22Rv1 (cell line): ENCODE measurements at regions not wholly inside any gene's neighbourhood (a gene's known extent, or its start where the extent isn't known, plus 50 kb on each side); places are given as distances from the start of the nearest gene placed in this dataset.
"Not testable (repeated sequence)": the region's sequence is repeated elsewhere in the genome, so short reads cannot be mapped to it uniquely, and the experiment has no call there.

Experiments
- ZFX ChIP-seq: fragments of 450-650 bp; IDR thresholded peaks from 2 replicates; pipeline ENCODE4 v1.6.1; 2017; ENCODE audit warnings: antibody characterized with exemption, borderline replicate concordance
- TF ChIP-seq, protein P1 (sequence below): fragments of 450-650 bp; IDR thresholded peaks from 2 replicates; pipeline ENCODE4 v1.5.1; 2017; ENCODE audit warnings: mild to moderate bottlenecking

DNA sequence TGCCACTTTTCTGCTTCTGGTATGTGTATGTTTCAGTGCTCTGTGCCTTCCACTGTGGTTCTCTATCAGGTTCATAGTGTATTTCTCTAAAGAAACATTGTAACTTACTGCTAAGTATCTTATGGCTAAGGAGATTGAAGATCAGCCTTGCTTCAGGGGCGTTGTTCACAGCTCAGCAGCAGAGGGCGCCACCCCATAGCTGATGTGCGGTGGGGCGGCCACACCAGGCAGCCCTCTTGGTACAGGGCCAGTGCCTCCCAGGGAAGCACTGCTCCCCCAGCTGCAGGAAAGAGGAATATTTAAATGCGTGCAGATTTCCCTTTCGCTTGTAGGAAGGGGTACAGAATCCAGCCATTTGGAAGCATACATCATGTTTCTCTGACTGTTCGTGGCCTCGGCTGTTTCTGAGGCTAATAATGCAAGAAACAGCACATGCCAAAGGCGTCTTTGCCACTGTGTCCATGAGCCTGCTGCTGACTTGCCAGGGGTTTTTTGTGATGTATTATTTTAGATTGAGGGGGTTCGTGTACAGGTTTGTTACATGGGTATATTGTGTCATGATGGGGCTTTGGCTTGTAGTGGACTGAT is 96.7 kb downstream of the TBC1D26 start:
- TF ChIP-seq, protein P1, sequence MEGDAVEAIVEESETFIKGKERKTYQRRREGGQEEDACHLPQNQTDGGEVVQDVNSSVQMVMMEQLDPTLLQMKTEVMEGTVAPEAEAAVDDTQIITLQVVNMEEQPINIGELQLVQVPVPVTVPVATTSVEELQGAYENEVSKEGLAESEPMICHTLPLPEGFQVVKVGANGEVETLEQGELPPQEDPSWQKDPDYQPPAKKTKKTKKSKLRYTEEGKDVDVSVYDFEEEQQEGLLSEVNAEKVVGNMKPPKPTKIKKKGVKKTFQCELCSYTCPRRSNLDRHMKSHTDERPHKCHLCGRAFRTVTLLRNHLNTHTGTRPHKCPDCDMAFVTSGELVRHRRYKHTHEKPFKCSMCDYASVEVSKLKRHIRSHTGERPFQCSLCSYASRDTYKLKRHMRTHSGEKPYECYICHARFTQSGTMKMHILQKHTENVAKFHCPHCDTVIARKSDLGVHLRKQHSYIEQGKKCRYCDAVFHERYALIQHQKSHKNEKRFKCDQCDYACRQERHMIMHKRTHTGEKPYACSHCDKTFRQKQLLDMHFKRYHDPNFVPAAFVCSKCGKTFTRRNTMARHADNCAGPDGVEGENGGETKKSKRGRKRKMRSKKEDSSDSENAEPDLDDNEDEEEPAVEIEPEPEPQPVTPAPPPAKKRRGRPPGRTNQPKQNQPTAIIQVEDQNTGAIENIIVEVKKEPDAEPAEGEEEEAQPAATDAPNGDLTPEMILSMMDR: peak; percentile 85
- TF ChIP-seq ZFX: not testable (repeated sequence)
